ENCODE measurements at regions not wholly inside any gene's neighbourhood (a gene's known extent, or its start where the extent isn't known, plus 50 kb on each side); places are given as distances from the start of the nearest gene placed in this dataset.

DNA sequence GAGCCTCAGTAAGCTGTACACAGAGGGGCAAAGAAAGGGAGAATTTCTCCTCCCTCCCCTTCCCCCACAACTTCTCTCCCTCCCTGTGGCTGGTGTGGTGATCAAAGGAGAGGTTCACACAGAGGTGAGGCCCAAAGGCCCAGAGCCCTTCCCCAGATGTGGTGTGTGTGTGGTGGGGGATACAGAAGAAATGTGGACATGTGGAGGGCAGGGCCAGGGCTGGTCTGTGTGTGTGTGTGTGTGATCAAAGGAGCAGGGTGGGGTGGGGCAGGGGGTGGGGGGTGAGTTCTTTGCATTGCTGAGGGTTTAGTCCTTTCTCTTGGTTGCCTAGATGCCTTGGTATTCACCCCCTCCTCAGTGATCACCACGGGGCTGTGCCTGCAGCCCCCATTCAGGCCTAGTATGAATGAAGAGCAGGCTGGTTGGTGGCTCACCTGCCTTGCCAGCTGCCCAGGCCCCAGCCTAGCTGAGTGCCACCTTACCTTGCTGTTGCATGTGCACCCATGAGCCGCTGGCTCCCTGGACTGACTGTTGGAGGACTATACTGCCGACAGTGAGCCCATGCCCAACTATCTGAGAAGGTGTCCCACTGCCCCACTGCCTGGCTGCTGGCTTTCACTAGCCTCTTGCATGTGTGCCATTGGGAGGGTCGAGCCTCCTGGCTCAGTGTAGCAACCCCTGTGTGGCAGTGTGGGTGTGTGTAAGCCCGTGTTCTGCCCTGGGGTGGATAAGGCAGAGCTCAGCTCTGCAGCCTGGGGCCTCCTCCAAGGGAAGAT lies 101.9 kb downstream of the EFNB1 start:
- Histone ChIP-seq H3K4me3 (no peak overlapping the region), H3K9me3 (no peaks in the 10 kb centered on the region), H3K27ac (no peak overlapping the region), H3K36me3 (no peaks in the 10 kb centered on the region), H3K27me3 (no peaks in the 10 kb centered on the region), H3K4me1 (no peaks in the 10 kb centered on the region)
- ATAC-seq (no peak), DNase-seq (no peak)
- 77% methylated on average over 2 of the region's 5 CpGs for WGBS (ENCODE audit: insufficient coverage, low coverage, low lambda C conversion rate, missing lambda C conversion rate)
- intact Hi-C loops (cut with DNase I): no loop called here
- TF ChIP-seq CTCF (IDR thresholded peaks at IDR 0.05): no peak
- TF ChIP-seq POLR2A (IDR thresholded peaks at IDR 0.05): no peak

- WGBS (ENCODE audit: insufficient coverage, low coverage, low lambda C conversion rate, missing lambda C conversion rate): 70% methylated on average over 2 of the region's 9 CpGs
Observed at GRCh38 chrX:68929332-68930150, 100.7 kb downstream of the EFNB1 start.

GRCh38 chrX:68928401-68928800 lies 99.6 kb downstream of the EFNB1 start:
- intact Hi-C loops (cut with DNase I): no loop called here
- DNase-seq: no peak
- Histone ChIP-seq H3K4me3 (no peak overlapping the region), H3K36me3 (no peaks in the 10 kb centered on the region), H3K4me1 (no peaks in the 10 kb centered on the region), H3K27ac (no peak overlapping the region), H3K9me3 (no peaks in the 10 kb centered on the region), H3K27me3 (no peaks in the 10 kb centered on the region)
- TF ChIP-seq POLR2A (IDR thresholded peaks at IDR 0.05) (no peak), CTCF (IDR thresholded peaks at IDR 0.05) (no peak)
- WGBS (ENCODE audit: insufficient coverage, low coverage, low lambda C conversion rate, missing lambda C conversion rate): 79% methylated on average over 7 of the region's 7 CpGs
- no peak for ATAC-seq

More at GRCh38 chrX:68929332-68930150, 100.7 kb downstream of the EFNB1 start:
- TF ChIP-seq POLR2A (IDR thresholded peaks at IDR 0.05): no peak
- TF ChIP-seq CTCF (IDR thresholded peaks at IDR 0.05): no peak
- no peak overlapping the region for H3K27ac ChIP-seq
- H3K4me3 ChIP-seq: no peak overlapping the region
- no peaks in the 10 kb centered on the region for H3K36me3 ChIP-seq
- H3K27me3 ChIP-seq: no peaks in the 10 kb centered on the region
- H3K9me3 ChIP-seq: no peaks in the 10 kb centered on the region
- ATAC-seq (peak in 3 of 4 donors; percentile 14 to 69 (median 17)), DNase-seq (no peak)
- H3K4me1 ChIP-seq: no peaks in the 10 kb centered on the region
- intact Hi-C loops (cut with DNase I): no loop called here

DNA sequence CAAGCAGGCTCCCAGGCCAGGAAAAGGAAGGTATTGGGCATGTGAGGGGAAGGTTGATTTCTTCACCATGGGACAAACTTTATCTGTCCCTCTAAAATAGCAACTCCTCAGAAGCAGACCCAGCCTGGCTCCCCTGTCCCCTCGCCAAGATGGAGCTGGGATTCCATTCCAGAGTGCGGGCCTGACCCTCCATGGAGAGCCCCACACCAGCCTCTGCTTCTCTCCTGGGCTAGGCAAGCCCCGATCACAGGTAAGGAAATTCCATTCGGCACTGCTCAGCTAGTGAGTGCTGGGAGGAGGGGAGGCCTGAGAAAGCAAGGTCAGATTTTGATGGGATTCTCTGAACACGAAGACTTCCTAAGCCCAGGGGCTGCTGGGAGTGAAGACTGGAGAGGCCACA lies 98.4 kb downstream of the EFNB1 start:
- 50% methylated on average over 1 of the region's 5 CpGs for WGBS (ENCODE audit: insufficient coverage, low coverage, low lambda C conversion rate, missing lambda C conversion rate)
- H3K9me3 ChIP-seq: no peaks in the 10 kb centered on the region
- no peaks in the 10 kb centered on the region for H3K27me3 ChIP-seq
- no peak for DNase-seq
- no peak overlapping the region for H3K27ac ChIP-seq
- H3K36me3 ChIP-seq: no peaks in the 10 kb centered on the region
- H3K4me1 ChIP-seq: no peaks in the 10 kb centered on the region
- TF ChIP-seq POLR2A (IDR thresholded peaks at IDR 0.05) (no peak), CTCF (IDR thresholded peaks at IDR 0.05) (no peak)
- no peak overlapping the region for H3K4me3 ChIP-seq
- intact Hi-C loops (cut with DNase I): no loop called here
- ATAC-seq: no peak
